Duodenal mucosa (tissue), 2 donors: ENCODE measurements at regions not wholly inside any gene's neighbourhood (a gene's known extent, or its start where the extent isn't known, plus 50 kb on each side); places are given as distances from the start of the nearest gene placed in this dataset.
A peak's percentile ranks its signal among the peaks of the same experiment; 100 is the strongest.
"Not testable (repeated sequence)": the region's sequence is repeated elsewhere in the genome, so short reads cannot be mapped to it uniquely, and the experiment has no call there.

Experiments used
- H3K27ac ChIP-seq: one replicate; pipeline ENCODE4 v1.7.0; 2013; ENCODE audit warnings: low read depth, low read length
- H3K27me3 ChIP-seq, 2 donors: one replicate each; pipeline ENCODE4 v1.7.0; 2013; ENCODE audit warnings: low read length in 2 of 2, control low read depth in 1 of 2; ENCODE audit not compliant: insufficient read depth in 2 of 2, control insufficient read depth in 1 of 2
- H3K36me3 ChIP-seq, 2 donors: one replicate each; pipeline ENCODE4 v1.7.0; 2013; ENCODE audit warnings: low read length in 2 of 2, control low read depth in 1 of 2; ENCODE audit not compliant: insufficient read depth in 2 of 2, control insufficient read depth in 1 of 2
- H3K4me1 ChIP-seq, 2 donors: one replicate each; pipeline ENCODE4 v1.7.0; 2013; ENCODE audit warnings: low read length in 2 of 2, control low read depth in 1 of 2; ENCODE audit not compliant: insufficient read depth in 2 of 2, control insufficient read depth in 1 of 2
- H3K4me3 ChIP-seq, 2 donors: one replicate each; pipeline ENCODE4 v1.7.0; 2013; ENCODE audit warnings: low read length in 2 of 2, low read depth in 1 of 2
- H3K9ac ChIP-seq, 2 donors: one replicate each; pipeline ENCODE4 v1.7.0; 2013; ENCODE audit warnings: low read length in 2 of 2, low read depth in 1 of 2
- H3K9me3 ChIP-seq, 2 donors: one replicate each; pipeline ENCODE4 v1.7.0; 2013; ENCODE audit warnings: low read length in 2 of 2, control low read depth in 1 of 2; ENCODE audit not compliant: control insufficient read depth in 1 of 2

GRCh38 chr20:25991756-25992130 is 295.1 kb upstream of the ZNF337 start:
- Histone ChIP-seq H3K36me3 (no peaks in the 10 kb centered on the region), H3K4me3 (no peak overlapping the region)

GRCh38 chr20:25991051-25991755 is 294.6 kb upstream of the ZNF337 start:
- H3K36me3 ChIP-seq: no peaks in the 10 kb centered on the region
- no peaks in the 10 kb centered on the region for H3K9me3 ChIP-seq
- no peaks in the 10 kb centered on the region for H3K27me3 ChIP-seq
- no peak overlapping the region for H3K27ac ChIP-seq
- H3K4me3 ChIP-seq: no peak overlapping the region
- no peak overlapping the region for H3K9ac ChIP-seq
- no peaks in the 10 kb centered on the region for H3K4me1 ChIP-seq

More at GRCh38 chr20:25991756-25992130, 295.1 kb upstream of the ZNF337 start:
- Histone ChIP-seq H3K9ac (no peak overlapping the region), H3K9me3 (no peaks in the 10 kb centered on the region), H3K4me1 (no peaks in the 10 kb centered on the region), H3K27me3 (no peaks in the 10 kb centered on the region), H3K27ac (no peak overlapping the region)

GRCh38 chr20:25989686-25990085 is 293.0 kb upstream of the ZNF337 start:
- H3K27me3 ChIP-seq, H3K9ac ChIP-seq, H3K27ac ChIP-seq, H3K36me3 ChIP-seq, H3K9me3 ChIP-seq, H3K4me1 ChIP-seq, H3K4me3 ChIP-seq: not testable (repeated sequence)

GRCh38 chr20:25989196-25989595 is 292.5 kb upstream of the ZNF337 start:
- Histone ChIP-seq H3K9me3 (no peaks in the 10 kb centered on the region), H3K9ac (no peak overlapping the region), H3K27me3 (no peaks in the 10 kb centered on the region), H3K27ac (no peak overlapping the region), H3K36me3 (no peaks in the 10 kb centered on the region), H3K4me1 (no peaks in the 10 kb centered on the region), H3K4me3 (no peak overlapping the region)

GRCh38 chr20:25987928-25988560 is 291.4 kb upstream of the ZNF337 start:
- H3K27me3 ChIP-seq, H3K36me3 ChIP-seq, H3K4me3 ChIP-seq, H3K9me3 ChIP-seq, H3K9ac ChIP-seq, H3K27ac ChIP-seq, H3K4me1 ChIP-seq: not testable (repeated sequence)

GRCh38 chr20:25987073-25987927 is 290.6 kb upstream of the ZNF337 start:
- no peaks in the 10 kb centered on the region for H3K36me3 ChIP-seq
- H3K9ac ChIP-seq: no peak overlapping the region
- H3K27ac ChIP-seq: no peak overlapping the region
- H3K4me3 ChIP-seq: peak overlapping the region in 1 of 2 donors; percentile 29
- no peaks in the 10 kb centered on the region for H3K9me3 ChIP-seq
- no peaks in the 10 kb centered on the region for H3K4me1 ChIP-seq
- no peaks in the 10 kb centered on the region for H3K27me3 ChIP-seq

- Histone ChIP-seq H3K27me3 (no peaks in the 10 kb centered on the region), H3K9ac (no peak overlapping the region)
These were observed 288.9 kb upstream of the ZNF337 start for GRCh38 chr20:25985597-25985996.

GRCh38 chr20:25984933-25985332 is 288.3 kb upstream of the ZNF337 start:
- Histone ChIP-seq H3K4me3 (no peak overlapping the region), H3K4me1 (no peaks in the 10 kb centered on the region), H3K27me3 (no peaks in the 10 kb centered on the region), H3K9ac (no peak overlapping the region), H3K36me3 (no peaks in the 10 kb centered on the region), H3K27ac (no peak overlapping the region), H3K9me3 (no peaks in the 10 kb centered on the region)

More at GRCh38 chr20:25985597-25985996, 288.9 kb upstream of the ZNF337 start:
- Histone ChIP-seq H3K27ac (no peak overlapping the region), H3K4me1 (no peaks in the 10 kb centered on the region), H3K9me3 (no peaks in the 10 kb centered on the region), H3K36me3 (no peaks in the 10 kb centered on the region), H3K4me3 (no peak overlapping the region)

- H3K36me3 ChIP-seq, H3K9me3 ChIP-seq, H3K4me1 ChIP-seq, H3K4me3 ChIP-seq, H3K27ac ChIP-seq, H3K9ac ChIP-seq, H3K27me3 ChIP-seq: not testable (repeated sequence)
These were observed 286.0 kb upstream of the ZNF337 start for GRCh38 chr20:25982701-25983100.

- not testable (repeated sequence) for H3K4me1 ChIP-seq, H3K27me3 ChIP-seq, H3K9ac ChIP-seq
These were observed 282.0 kb upstream of the ZNF337 start for GRCh38 chr20:25978450-25979190.

More at GRCh38 chr20:25978450-25979190, 282.0 kb upstream of the ZNF337 start:
- not testable (repeated sequence) for H3K36me3 ChIP-seq, H3K9me3 ChIP-seq, H3K4me3 ChIP-seq, H3K27ac ChIP-seq
